Natural killer cell (primary cell): ENCODE measurements at regions not wholly inside any gene's neighbourhood (a gene's known extent, or its start where the extent isn't known, plus 50 kb on each side); places are given as distances from the start of the nearest gene placed in this dataset.

Source experiments
- ATAC-seq, 3 donors: fragments of 150-1000 bp in 2 of 3; fragments of 200-7000 bp in 1 of 3; cut with Tn5 transposase; 1 replicate in 1 of 3; 2 replicates in 2 of 3; pipeline ENCODE4 v1.10.0; 2021; ENCODE audit warnings: mild to moderate bottlenecking in 2 of 3, moderate library complexity in 2 of 3
- DNase-seq, 2 donors: peaks; one replicate each; pipeline versions ENCODE4 v3.0.0 to v3.0.0-alpha.2; 2013 to 2021; ENCODE audit warnings: mixed read lengths in 1 of 2
- H3K27ac ChIP-seq: one replicate; pipeline ENCODE4 v1.5.1; 2013; ENCODE audit warnings: mild to moderate bottlenecking, low read length
- H3K27me3 ChIP-seq: one replicate; pipeline ENCODE4 v1.6.1; 2013; ENCODE audit warnings: low read length; ENCODE audit not compliant: control insufficient read depth, insufficient read depth
- H3K36me3 ChIP-seq: one replicate; pipeline ENCODE4 v1.6.1; 2013; ENCODE audit warnings: low read length; ENCODE audit not compliant: control insufficient read depth, insufficient read depth
- H3K4me1 ChIP-seq: one replicate; pipeline ENCODE4 v1.6.1; 2013; ENCODE audit warnings: low read length; ENCODE audit not compliant: control insufficient read depth, insufficient read depth
- H3K4me3 ChIP-seq: one replicate; pipeline ENCODE4 v1.5.1; 2013; ENCODE audit warnings: low read length
- H3K9me3 ChIP-seq: one replicate; pipeline ENCODE4 v1.6.1; 2013; ENCODE audit warnings: low read length; ENCODE audit not compliant: control insufficient read depth, insufficient read depth
- H3K27ac Mint-ChIP-seq, 2 donors: one replicate each; pipeline ENCODE4 v1.8.0; 2022; ENCODE audit warnings: mild to moderate bottlenecking in 2 of 2, mixed read lengths in 2 of 2, moderate library complexity in 1 of 2
- H3K27me3 Mint-ChIP-seq, 2 donors: one replicate each; pipeline ENCODE4 v1.8.0; 2022; ENCODE audit warnings: low read depth in 2 of 2, mixed read lengths in 2 of 2
- H3K36me3 Mint-ChIP-seq: one replicate; pipeline ENCODE4 v1.8.0; 2022; ENCODE audit warnings: mixed read lengths
- H3K4me1 Mint-ChIP-seq, 2 donors: one replicate each; pipeline ENCODE4 v1.8.0; 2022; ENCODE audit warnings: mixed read lengths in 2 of 2
- H3K4me3 Mint-ChIP-seq: one replicate; pipeline ENCODE4 v1.8.0; 2022; ENCODE audit warnings: mild to moderate bottlenecking, moderate library complexity, mixed read lengths
- H3K9me3 Mint-ChIP-seq, 2 donors: one replicate each; pipeline ENCODE4 v1.8.0; 2022; ENCODE audit warnings: mixed read lengths in 2 of 2
- WGBS: methylation state at CpG from one replicate; pipeline ENCODE4 v1.1.7; 2013; ENCODE audit warnings: missing lambda C conversion rate; ENCODE audit not compliant: insufficient coverage; 5-methylcytosine and 5-hydroxymethylcytosine counted together
- intact Hi-C: fragments of 100-400 bp; cut with micrococcal nuclease; formaldehyde crosslinking; loops from one replicate; pipeline ENCODE4 v1.14.2; 2022
- TF ChIP-seq, protein P1 (sequence below): fragments of 200-600 bp; IDR thresholded peaks from one replicate; pipeline ENCODE4 v1.8.0; 2022; ENCODE audit warnings: antibody characterized with exemption

DNA sequence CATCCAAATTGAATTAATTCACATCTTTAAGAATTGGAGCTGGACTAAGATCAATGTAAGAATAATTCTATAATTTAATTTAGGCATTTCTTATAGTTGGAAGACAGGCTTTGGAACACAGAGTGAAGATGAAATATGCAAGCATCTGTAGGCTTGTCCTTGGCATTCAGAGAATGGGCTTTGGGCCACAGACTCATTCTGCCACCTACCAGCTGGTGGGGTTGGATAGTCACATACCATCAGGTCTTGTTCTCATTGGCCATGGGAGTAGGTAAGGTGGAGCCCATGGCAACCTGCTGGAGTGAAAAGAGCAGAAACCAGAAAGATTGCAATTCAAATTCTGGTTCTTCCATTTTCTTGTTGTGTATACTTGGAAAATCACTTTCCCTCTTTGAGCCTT lies 300.3 kb downstream of the CYRIA start:
- Histone ChIP-seq H3K4me1 (no peaks in the 10 kb centered on the region), H3K27ac (no peak overlapping the region), H3K27me3 (no peaks in the 10 kb centered on the region), H3K9me3 (no peaks in the 10 kb centered on the region), H3K4me3 (no peak overlapping the region), H3K36me3 (no peaks in the 10 kb centered on the region)
- Mint-ChIP-seq H3K27ac (no peak overlapping the region), H3K27me3 (no peaks in the 10 kb centered on the region), H3K4me1 (no peaks in the 10 kb centered on the region), H3K4me3 (no peak overlapping the region), H3K9me3 (peaks cover 0 to 2% of the 10 kb centered on the region in 2 donors), H3K36me3 (no peaks in the 10 kb centered on the region)
- intact Hi-C loops: no loop called here
- no peak for DNase-seq
- no peak for ATAC-seq
- TF ChIP-seq, protein P1, sequence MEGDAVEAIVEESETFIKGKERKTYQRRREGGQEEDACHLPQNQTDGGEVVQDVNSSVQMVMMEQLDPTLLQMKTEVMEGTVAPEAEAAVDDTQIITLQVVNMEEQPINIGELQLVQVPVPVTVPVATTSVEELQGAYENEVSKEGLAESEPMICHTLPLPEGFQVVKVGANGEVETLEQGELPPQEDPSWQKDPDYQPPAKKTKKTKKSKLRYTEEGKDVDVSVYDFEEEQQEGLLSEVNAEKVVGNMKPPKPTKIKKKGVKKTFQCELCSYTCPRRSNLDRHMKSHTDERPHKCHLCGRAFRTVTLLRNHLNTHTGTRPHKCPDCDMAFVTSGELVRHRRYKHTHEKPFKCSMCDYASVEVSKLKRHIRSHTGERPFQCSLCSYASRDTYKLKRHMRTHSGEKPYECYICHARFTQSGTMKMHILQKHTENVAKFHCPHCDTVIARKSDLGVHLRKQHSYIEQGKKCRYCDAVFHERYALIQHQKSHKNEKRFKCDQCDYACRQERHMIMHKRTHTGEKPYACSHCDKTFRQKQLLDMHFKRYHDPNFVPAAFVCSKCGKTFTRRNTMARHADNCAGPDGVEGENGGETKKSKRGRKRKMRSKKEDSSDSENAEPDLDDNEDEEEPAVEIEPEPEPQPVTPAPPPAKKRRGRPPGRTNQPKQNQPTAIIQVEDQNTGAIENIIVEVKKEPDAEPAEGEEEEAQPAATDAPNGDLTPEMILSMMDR: no peak

DNA sequence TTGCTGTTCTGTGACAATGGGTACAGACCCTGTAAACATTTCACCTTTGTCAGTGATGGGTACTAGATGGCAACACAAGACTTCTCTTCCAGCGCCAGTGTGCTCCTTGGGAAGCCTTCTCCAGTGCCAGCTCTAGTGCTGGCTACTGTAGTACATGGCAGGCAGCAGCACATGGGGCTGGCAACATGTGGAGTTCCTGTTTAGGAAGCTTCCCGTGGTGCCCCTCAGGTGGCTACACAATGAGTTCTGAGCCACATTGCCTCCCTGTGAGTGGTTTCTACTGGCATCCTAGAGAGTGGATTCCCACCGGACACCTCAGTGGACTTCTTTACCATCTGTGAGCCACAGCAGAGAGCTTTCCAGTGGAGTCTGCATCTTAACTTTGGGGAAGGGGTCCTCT lies 302.1 kb downstream of the CYRIA start:
- Mint-ChIP-seq H3K36me3 (no peaks in the 10 kb centered on the region), H3K4me1 (no peaks in the 10 kb centered on the region), H3K27me3 (no peaks in the 10 kb centered on the region), H3K4me3 (no peak overlapping the region), H3K27ac (no peak overlapping the region), H3K9me3 (peaks cover 0 to 3% of the 10 kb centered on the region in 2 donors)
- 81% methylated on average over 3 of the region's 3 CpGs for WGBS
- Histone ChIP-seq H3K4me1 (no peaks in the 10 kb centered on the region), H3K4me3 (no peak overlapping the region), H3K27me3 (no peaks in the 10 kb centered on the region), H3K36me3 (no peaks in the 10 kb centered on the region), H3K9me3 (no peaks in the 10 kb centered on the region), H3K27ac (no peak overlapping the region)
- ATAC-seq (no peak), DNase-seq (no peak)
- TF ChIP-seq, protein P1: no peak
- intact Hi-C loops: no loop called here

DNA sequence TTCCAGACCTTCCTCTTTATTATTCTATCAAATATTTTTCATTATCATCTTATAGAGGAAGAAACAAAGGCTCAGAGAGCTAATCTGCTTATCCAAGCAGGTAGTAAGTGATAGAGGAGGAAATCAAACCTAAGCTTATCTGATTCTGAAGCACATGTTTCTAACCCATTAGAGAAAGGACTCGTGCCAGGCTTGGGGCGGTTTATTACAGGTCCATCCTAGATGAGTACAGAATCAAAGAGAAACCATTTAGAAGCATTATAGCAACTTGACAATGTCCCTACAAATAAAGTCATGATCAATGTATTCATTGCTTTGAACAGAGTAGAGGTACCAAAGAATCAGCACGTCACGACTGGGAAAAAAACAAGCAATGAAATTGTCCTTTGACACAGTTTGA lies 303.0 kb downstream of the CYRIA start:
- H3K36me3 Mint-ChIP-seq: no peaks in the 10 kb centered on the region
- intact Hi-C loops: no loop called here

More for the DNA sequence above, 303.0 kb downstream of the CYRIA start:
- H3K27me3 ChIP-seq: no peaks in the 10 kb centered on the region
- H3K9me3 ChIP-seq: no peaks in the 10 kb centered on the region
- DNase-seq: no peak
- TF ChIP-seq, protein P1: no peak
- Mint-ChIP-seq H3K9me3 (peaks cover 0 to 3% of the 10 kb centered on the region in 2 donors), H3K4me1 (no peaks in the 10 kb centered on the region), H3K27ac (no peak overlapping the region), H3K27me3 (no peaks in the 10 kb centered on the region), H3K4me3 (no peak overlapping the region)
- no peaks in the 10 kb centered on the region for H3K36me3 ChIP-seq
- no peak overlapping the region for H3K27ac ChIP-seq
- ATAC-seq: no peak
- H3K4me1 ChIP-seq: no peaks in the 10 kb centered on the region
- H3K4me3 ChIP-seq: no peak overlapping the region
- 82% methylated on average over 4 of the region's 4 CpGs for WGBS
